ENCODE measurements at regions not wholly inside any gene's neighbourhood (a gene's known extent, or its start where the extent isn't known, plus 50 kb on each side); places are given as distances from the start of the nearest gene placed in this dataset.

DNA sequence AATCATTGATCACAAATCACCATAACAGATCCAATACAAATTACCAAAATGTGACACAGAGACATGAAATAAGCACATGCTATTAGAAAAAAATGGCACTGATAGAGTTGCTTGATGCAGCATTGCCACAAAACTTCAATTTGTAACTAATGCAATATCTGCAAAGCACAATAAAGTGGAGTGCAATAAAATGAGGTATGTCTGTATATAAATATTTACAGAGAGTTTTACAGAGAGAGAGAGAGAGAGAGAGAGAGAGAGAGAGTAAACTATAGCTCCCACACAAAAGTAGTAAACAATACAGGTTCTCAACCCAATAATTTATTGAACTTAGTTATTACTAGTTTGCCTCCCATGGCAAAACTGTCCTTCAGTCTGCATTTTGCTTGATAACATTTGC lies 1807.0 kb downstream of the SUCLG1 start:
- no peak overlapping the region for H3K27ac ChIP-seq (ENCODE audit: low read depth, low read length)
- H3K36me3 ChIP-seq (ENCODE audit: insufficient read depth, low read length), result no peaks in the 10 kb centered on the region
- H3K4me1 ChIP-seq (ENCODE audit: control insufficient read depth, insufficient read depth, low read length, unreplicated experiment), result no peaks in the 10 kb centered on the region
- no peak overlapping the region for H2AFZ ChIP-seq (ENCODE audit: low read length, unreplicated experiment)
- H3K27me3 ChIP-seq (ENCODE audit: insufficient read depth, low read length), result no peaks in the 10 kb centered on the region
- H3K79me2 ChIP-seq (ENCODE audit: control insufficient read depth, insufficient read depth, low read length, unreplicated experiment), result no peaks in the 10 kb centered on the region
- no peak overlapping the region for H3K4me3 ChIP-seq (ENCODE audit: low read depth, low read length)

DNA sequence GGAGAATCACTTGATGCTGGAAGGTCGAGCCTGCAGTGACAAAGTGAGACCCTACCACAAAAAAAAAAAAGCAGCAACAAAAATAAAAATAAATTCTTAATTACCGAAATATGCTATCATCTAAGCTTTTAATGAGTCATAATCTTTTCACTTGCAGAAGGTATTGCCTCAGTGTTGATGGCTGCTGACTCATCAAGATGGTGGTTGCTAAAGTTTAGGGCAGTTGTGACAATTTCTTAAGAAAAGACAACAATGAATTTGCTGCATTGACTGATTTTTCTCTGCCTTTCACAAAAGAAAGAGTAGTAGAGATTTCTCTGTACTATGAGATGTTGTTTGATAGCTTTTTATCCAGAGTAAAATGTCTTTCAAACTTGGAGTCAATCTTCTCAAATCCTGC lies 1809.0 kb downstream of the SUCLG1 start:
- Histone ChIP-seq H3K4me1 (ENCODE audit: control insufficient read depth, insufficient read depth, low read length, unreplicated experiment) (no peaks in the 10 kb centered on the region), H3K4me3 (ENCODE audit: low read depth, low read length) (no peak overlapping the region), H3K27ac (ENCODE audit: low read depth, low read length) (no peak overlapping the region), H3K79me2 (ENCODE audit: control insufficient read depth, insufficient read depth, low read length, unreplicated experiment) (no peaks in the 10 kb centered on the region), H2AFZ (ENCODE audit: low read length, unreplicated experiment) (no peak overlapping the region), H3K36me3 (ENCODE audit: insufficient read depth, low read length) (no peaks in the 10 kb centered on the region), H3K27me3 (ENCODE audit: insufficient read depth, low read length) (no peaks in the 10 kb centered on the region)

DNA sequence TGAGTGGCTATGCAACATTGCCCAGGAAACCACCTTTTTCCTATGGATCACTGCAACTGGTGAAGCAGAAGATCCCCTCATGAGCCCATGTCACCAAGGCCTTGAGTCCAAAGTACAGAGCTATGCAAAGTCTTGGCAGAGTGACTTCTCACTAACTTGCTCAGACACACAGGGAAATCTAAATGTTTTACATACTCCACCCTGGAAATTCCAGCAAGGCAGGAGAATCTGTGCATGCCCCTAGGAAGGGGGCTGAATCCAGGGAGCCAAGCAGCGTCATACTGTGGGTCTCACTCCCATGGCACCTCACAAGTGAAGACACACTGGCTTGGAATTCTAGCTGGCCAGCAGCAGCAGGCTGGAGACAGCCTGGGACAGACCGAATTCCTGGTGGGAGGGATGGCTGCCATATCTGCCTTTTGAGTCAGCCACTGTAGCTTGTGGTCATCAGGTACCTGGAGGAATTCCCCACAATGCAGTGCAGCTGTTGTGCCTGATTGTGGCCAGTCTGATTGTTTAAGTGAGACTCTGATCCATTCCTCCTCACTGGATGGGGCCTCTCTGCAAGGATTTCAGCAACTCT lies 1817.4 kb downstream of the SUCLG1 start:
- Histone ChIP-seq H3K27me3 (ENCODE audit: insufficient read depth, low read length) (no peaks in the 10 kb centered on the region), H3K36me3 (ENCODE audit: insufficient read depth, low read length) (no peaks in the 10 kb centered on the region), H3K27ac (ENCODE audit: low read depth, low read length) (no peak overlapping the region), H3K79me2 (ENCODE audit: control insufficient read depth, insufficient read depth, low read length, unreplicated experiment) (no peaks in the 10 kb centered on the region), H2AFZ (ENCODE audit: low read length, unreplicated experiment) (no peak overlapping the region), H3K4me3 (ENCODE audit: low read depth, low read length) (no peak overlapping the region), H3K4me1 (ENCODE audit: control insufficient read depth, insufficient read depth, low read length, unreplicated experiment) (no peaks in the 10 kb centered on the region)

DNA sequence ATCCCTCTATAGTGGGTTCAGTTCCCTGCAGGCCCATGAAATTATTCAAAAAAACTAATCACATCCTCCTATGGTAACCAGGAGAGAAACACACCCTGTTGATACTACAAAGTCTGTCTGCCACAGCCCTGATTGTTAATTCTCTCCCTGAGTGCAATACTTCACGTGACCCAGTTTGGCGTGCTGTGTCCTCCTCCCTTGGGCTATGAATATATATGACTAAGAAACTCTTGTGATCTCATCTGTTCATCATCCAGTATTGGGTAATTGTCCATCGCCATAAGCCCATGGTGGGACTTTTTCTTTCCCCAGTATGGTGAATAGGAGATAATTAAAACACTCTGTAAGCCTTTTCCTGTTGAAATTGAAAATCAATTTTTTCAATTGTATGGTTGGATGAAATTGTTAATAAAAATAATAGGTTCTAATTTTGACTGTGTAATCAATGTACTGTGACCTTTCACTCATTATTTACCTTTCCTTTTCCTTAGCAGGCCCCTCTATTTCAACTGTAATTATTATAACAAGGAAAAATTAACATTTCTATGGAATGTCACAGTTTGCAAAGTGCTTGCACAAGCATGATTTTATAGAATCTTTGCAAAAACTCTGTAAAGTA lies 1822.6 kb downstream of the SUCLG1 start:
- Histone ChIP-seq H3K36me3 (ENCODE audit: insufficient read depth, low read length) (no peaks in the 10 kb centered on the region), H2AFZ (ENCODE audit: low read length, unreplicated experiment) (no peak overlapping the region), H3K4me1 (ENCODE audit: control insufficient read depth, insufficient read depth, low read length, unreplicated experiment) (no peaks in the 10 kb centered on the region), H3K79me2 (ENCODE audit: control insufficient read depth, insufficient read depth, low read length, unreplicated experiment) (no peaks in the 10 kb centered on the region), H3K27ac (ENCODE audit: low read depth, low read length) (no peak overlapping the region), H3K4me3 (ENCODE audit: low read depth, low read length) (no peak overlapping the region), H3K27me3 (ENCODE audit: insufficient read depth, low read length) (no peaks in the 10 kb centered on the region)

DNA sequence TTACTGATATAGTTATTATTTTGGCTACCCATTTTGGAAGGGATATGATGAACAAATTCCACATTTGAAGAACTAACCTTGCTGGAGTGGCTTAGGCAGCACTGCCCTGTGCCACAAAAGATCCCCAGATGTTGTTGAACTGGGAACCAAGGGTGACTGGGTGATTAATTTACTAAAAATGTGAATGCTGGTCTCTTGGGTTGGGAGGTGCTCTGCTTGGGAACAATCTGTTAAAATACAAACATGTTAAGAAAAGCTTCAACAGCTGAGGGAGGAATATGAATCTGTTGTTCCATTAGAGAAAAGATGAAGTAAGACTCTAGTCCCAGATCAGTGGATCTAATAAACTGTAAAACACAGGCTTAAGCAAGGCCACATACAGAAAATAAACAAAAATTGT lies 1860.1 kb downstream of the SUCLG1 start:
- H3K27me3 ChIP-seq (ENCODE audit: insufficient read depth, low read length), result no peaks in the 10 kb centered on the region
- H2AFZ ChIP-seq (ENCODE audit: low read length, unreplicated experiment), result no peak overlapping the region
- H3K36me3 ChIP-seq (ENCODE audit: insufficient read depth, low read length), result no peaks in the 10 kb centered on the region
- H3K4me3 ChIP-seq (ENCODE audit: low read depth, low read length), result no peak overlapping the region
- no peaks in the 10 kb centered on the region for H3K4me1 ChIP-seq (ENCODE audit: control insufficient read depth, insufficient read depth, low read length, unreplicated experiment)
- no peak overlapping the region for H3K27ac ChIP-seq (ENCODE audit: low read depth, low read length)
- no peaks in the 10 kb centered on the region for H3K79me2 ChIP-seq (ENCODE audit: control insufficient read depth, insufficient read depth, low read length, unreplicated experiment)

DNA sequence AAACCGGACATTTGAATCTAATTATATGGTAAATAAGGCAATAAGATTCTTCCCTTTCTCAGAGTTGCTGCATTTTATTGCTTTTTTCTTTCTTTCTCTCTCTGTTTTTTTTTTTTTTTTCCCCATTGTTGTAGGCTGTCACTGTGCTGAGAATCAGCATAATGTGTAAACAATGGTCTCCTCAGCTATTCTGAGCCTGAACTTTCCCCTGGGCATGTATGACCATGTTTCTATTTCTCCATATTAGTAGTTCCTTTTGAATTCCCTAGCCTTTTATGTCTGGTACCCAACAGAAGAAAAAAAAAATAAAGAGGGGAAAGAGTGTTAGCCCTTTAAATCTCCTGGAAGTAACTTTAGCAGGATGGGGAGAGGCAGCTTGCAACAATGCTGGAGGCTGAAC lies 1862.5 kb downstream of the SUCLG1 start:
- Histone ChIP-seq H3K4me3 (ENCODE audit: low read depth, low read length) (no peak overlapping the region), H3K4me1 (ENCODE audit: control insufficient read depth, insufficient read depth, low read length, unreplicated experiment) (no peaks in the 10 kb centered on the region), H3K36me3 (ENCODE audit: insufficient read depth, low read length) (no peaks in the 10 kb centered on the region), H2AFZ (ENCODE audit: low read length, unreplicated experiment) (no peak overlapping the region), H3K27ac (ENCODE audit: low read depth, low read length) (no peak overlapping the region), H3K79me2 (ENCODE audit: control insufficient read depth, insufficient read depth, low read length, unreplicated experiment) (no peaks in the 10 kb centered on the region), H3K27me3 (ENCODE audit: insufficient read depth, low read length) (no peaks in the 10 kb centered on the region)

DNA sequence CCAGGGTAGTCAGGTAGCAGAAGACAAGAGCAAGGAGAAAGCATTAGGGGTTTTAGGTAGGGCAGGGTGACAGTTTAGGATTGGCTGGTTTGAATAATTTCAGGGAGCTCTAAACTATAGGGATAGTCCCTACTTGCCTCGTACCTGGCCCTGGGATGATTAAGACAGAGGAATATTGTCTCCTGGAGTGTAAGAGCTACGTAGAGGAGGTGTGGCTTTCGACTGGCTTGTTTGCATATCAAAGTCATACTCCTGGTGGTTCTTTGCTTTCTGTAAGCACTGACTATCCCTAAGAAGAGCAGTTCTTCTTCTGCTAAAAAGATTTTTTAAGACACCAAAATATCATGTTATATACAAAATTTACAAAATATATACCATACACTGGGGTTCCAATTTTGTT lies 1867.4 kb downstream of the SUCLG1 start:
- H3K27ac ChIP-seq (ENCODE audit: low read depth, low read length), result no peak overlapping the region
- no peaks in the 10 kb centered on the region for H3K79me2 ChIP-seq (ENCODE audit: control insufficient read depth, insufficient read depth, low read length, unreplicated experiment)
- no peaks in the 10 kb centered on the region for H3K4me1 ChIP-seq (ENCODE audit: control insufficient read depth, insufficient read depth, low read length, unreplicated experiment)
- no peak overlapping the region for H3K4me3 ChIP-seq (ENCODE audit: low read depth, low read length)
- H3K27me3 ChIP-seq (ENCODE audit: insufficient read depth, low read length), result no peaks in the 10 kb centered on the region
- H2AFZ ChIP-seq (ENCODE audit: low read length, unreplicated experiment), result no peak overlapping the region
- H3K36me3 ChIP-seq (ENCODE audit: insufficient read depth, low read length), result no peaks in the 10 kb centered on the region

DNA sequence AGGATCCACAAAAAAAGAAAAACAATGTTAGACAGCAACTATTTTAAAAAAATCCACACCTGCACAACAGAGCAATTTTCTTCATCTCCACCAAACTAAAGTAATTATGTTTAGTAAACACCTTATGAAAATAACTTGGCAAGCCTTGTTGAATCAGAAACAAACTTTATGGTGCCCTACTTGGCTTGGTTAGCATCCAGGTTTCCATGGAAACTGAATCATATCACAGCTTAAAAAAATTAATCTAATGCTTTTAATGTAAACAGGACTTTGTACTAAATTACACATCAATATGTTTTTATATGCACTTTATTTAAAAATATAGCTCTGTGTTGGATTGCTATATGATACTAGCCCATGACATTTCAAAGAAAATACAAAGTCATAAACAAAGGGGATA lies 1882.4 kb downstream of the SUCLG1 start:
- Histone ChIP-seq H3K4me1 (ENCODE audit: control insufficient read depth, insufficient read depth, low read length, unreplicated experiment) (no peaks in the 10 kb centered on the region), H3K4me3 (ENCODE audit: low read depth, low read length) (no peak overlapping the region), H3K79me2 (ENCODE audit: control insufficient read depth, insufficient read depth, low read length, unreplicated experiment) (no peaks in the 10 kb centered on the region), H3K36me3 (ENCODE audit: insufficient read depth, low read length) (no peaks in the 10 kb centered on the region), H2AFZ (ENCODE audit: low read length, unreplicated experiment) (no peak overlapping the region), H3K27me3 (ENCODE audit: insufficient read depth, low read length) (no peaks in the 10 kb centered on the region), H3K27ac (ENCODE audit: low read depth, low read length) (no peak overlapping the region)

DNA sequence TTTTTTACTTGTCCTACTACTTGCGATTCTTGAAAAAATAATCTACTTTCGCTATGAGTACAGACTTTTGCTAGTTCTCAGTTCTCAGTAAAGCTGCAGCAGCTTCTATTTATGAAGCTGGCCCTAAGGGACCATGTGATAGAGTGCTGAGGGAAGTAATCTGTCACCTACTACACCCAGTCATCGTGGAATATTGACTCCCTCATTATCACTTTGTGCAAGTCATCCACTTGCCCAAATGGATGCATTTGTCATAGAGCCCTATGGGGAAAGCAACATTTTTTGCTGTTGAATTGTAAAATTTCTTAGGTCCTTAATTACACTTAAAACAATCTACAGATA lies 1919.8 kb downstream of the SUCLG1 start:
- H2AFZ ChIP-seq (ENCODE audit: low read length, unreplicated experiment), result no peak overlapping the region
- H3K27me3 ChIP-seq (ENCODE audit: insufficient read depth, low read length), result no peaks in the 10 kb centered on the region
- H3K4me1 ChIP-seq (ENCODE audit: control insufficient read depth, insufficient read depth, low read length, unreplicated experiment), result no peaks in the 10 kb centered on the region
- H3K79me2 ChIP-seq (ENCODE audit: control insufficient read depth, insufficient read depth, low read length, unreplicated experiment), result no peaks in the 10 kb centered on the region
- no peak overlapping the region for H3K27ac ChIP-seq (ENCODE audit: low read depth, low read length)
- no peak overlapping the region for H3K4me3 ChIP-seq (ENCODE audit: low read depth, low read length)
- H3K36me3 ChIP-seq (ENCODE audit: insufficient read depth, low read length), result no peaks in the 10 kb centered on the region

DNA sequence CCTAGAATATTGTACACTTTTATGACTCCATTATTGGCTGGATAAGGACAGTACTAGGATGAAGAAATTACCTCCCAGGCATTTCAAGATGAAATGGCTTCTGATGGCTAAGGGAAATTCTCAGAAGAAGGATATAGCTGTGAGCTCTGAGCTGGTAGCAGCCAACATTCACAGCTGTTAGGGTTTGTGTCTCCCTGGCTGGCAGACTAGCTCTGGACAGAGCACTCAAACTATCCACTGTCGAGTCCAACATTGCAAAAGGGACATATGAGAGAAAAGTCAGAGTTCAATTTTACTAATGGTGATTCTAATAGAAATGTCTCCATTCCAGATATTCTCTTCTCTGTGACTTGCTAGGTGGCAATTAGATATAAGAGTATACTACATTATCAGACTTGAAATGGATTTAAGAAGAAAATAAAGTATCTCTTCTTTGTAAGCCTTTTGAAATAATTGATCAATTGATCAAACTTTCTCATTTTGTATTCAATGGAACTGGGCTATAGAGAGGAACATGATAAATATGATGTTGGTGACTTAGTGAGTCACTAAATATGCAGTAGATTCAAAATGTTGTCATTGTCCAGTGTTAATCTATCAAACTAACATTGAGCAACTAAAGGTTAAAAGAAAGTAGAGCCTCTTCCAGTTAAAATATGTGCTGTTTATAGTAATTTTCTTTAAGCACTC lies 1920.3 kb downstream of the SUCLG1 start:
- no peak overlapping the region for H3K4me3 ChIP-seq (ENCODE audit: low read depth, low read length)
- H3K79me2 ChIP-seq (ENCODE audit: control insufficient read depth, insufficient read depth, low read length, unreplicated experiment), result no peaks in the 10 kb centered on the region
- no peaks in the 10 kb centered on the region for H3K27me3 ChIP-seq (ENCODE audit: insufficient read depth, low read length)
- H3K4me1 ChIP-seq (ENCODE audit: control insufficient read depth, insufficient read depth, low read length, unreplicated experiment), result no peaks in the 10 kb centered on the region
- no peak overlapping the region for H2AFZ ChIP-seq (ENCODE audit: low read length, unreplicated experiment)
- no peaks in the 10 kb centered on the region for H3K36me3 ChIP-seq (ENCODE audit: insufficient read depth, low read length)
- H3K27ac ChIP-seq (ENCODE audit: low read depth, low read length), result no peak overlapping the region

DNA sequence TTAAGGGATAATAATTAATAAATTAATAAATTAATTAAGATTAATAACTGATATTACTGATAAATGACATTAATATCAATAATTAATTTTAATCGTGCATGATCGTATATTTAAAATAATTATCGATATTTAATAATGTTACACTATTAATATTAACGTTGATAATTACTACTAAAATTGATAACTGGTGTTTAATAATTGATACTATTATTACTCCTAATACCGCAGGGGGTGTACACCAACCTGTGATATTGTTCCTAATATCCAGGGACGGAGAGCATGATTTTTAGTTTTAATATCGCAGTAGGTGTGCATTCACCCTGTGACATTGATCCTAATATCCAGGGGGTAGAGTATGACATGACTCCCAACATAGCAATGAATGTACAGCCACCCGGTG lies 1930.8 kb downstream of the SUCLG1 start:
- Histone ChIP-seq H3K4me1 (ENCODE audit: control insufficient read depth, insufficient read depth, low read length, unreplicated experiment) (no peaks in the 10 kb centered on the region), H3K79me2 (ENCODE audit: control insufficient read depth, insufficient read depth, low read length, unreplicated experiment) (no peaks in the 10 kb centered on the region), H3K36me3 (ENCODE audit: insufficient read depth, low read length) (no peaks in the 10 kb centered on the region), H2AFZ (ENCODE audit: low read length, unreplicated experiment) (no peak overlapping the region), H3K4me3 (ENCODE audit: low read depth, low read length) (no peak overlapping the region), H3K27ac (ENCODE audit: low read depth, low read length) (no peak overlapping the region), H3K27me3 (ENCODE audit: insufficient read depth, low read length) (no peaks in the 10 kb centered on the region)
